ENCODE measurements at regions not wholly inside any gene's neighbourhood (a gene's known extent, or its start where the extent isn't known, plus 50 kb on each side); places are given as distances from the start of the nearest gene placed in this dataset.

DNA sequence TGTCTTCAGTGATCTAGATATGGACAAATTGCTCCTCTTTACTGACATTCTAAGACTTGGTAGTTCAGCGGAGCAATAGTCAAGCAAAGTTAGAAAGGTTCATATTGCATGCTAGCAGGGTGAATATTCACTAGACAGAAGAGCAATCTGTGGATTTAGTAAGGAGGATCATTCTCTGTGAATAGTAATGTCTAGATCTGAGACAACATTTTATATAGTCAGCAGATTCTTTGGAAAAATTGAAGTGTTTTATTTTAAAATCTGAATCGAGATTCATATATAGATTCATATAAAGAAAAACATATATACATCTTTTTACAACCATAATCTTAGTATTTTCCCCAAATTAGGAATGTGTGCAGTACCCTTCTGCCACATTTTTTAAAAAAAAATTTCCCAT is 274.5 kb upstream of the BRINP3 start:
- no peak for TF ChIP-seq EZH2 (IDR thresholded peaks at IDR 0.05; ENCODE audit: borderline replicate concordance, low read depth, low read length)
- no peak for TF ChIP-seq ZBTB43 (CRISPR knock-in tag; IDR thresholded peaks at IDR 0.05)
- TF ChIP-seq BCOR (IDR thresholded peaks at IDR 0.05) = no peak
- no peak for TF ChIP-seq ATF2 (CRISPR knock-in tag; IDR thresholded peaks at IDR 0.05)
- TF ChIP-seq ZBTB33 (CRISPR knock-in tag; IDR thresholded peaks at IDR 0.05) = no peak
- no peak for TF ChIP-seq SP1 (CRISPR knock-in tag; IDR thresholded peaks at IDR 0.05)
